ENCODE measurements at regions not wholly inside any gene's neighbourhood (a gene's known extent, or its start where the extent isn't known, plus 50 kb on each side); places are given as distances from the start of the nearest gene placed in this dataset.

DNA sequence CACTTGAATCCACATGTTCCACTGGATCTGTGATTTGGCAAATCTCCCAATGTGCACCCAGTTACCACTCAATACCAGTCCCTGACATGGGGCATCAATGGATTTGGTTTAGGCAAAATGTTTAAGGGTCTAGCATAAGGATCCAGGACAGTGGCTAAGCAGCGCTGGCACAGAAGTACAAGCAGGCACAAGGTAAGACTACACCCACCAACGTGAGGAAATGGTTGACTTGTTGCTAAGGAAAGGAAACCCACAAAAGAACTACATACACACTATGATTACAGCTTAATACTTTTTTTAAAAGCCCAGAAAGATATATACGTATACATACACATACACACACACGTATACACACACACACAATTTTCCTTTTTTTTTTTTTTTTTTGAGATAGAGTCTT, 79.0 kb downstream of the DNAAF9 start:
- ChIA-PET CTCF (ENCODE audit: unreplicated experiment) (no interaction called here), POLR2A (interaction anchor here (0.6 kb wide), 2 partner anchors 57 to 238 kb away, joined by 3 read pairs; no protein-coding TSS in a partner anchor)
- H3K4me2 ChIP-seq (ENCODE audit: low read length), result no peak overlapping the region
- no peak for DNase-seq (ENCODE audit: low spot score)
- no peaks in the 10 kb centered on the region for H3K9me3 ChIP-seq (ENCODE audit: low read length)
- TF ChIP-seq CTCF (conservative IDR thresholded peaks at IDR 0.05; ENCODE audit: low read length) (no peak), EZH2phosphoT487 (IDR thresholded peaks at IDR 0.05; ENCODE audit: borderline replicate concordance, low read depth, low read length) (no peak)
- H3K9me2 ChIP-seq (ENCODE audit: insufficient read depth, low read length), result no peaks in the 10 kb centered on the region
- no peaks in the 10 kb centered on the region for H3K79me2 ChIP-seq (ENCODE audit: insufficient read depth, low read depth, low read length)
- H4K20me1 ChIP-seq (ENCODE audit: insufficient read depth, low read length), result no peaks in the 10 kb centered on the region
- no peaks in the 10 kb centered on the region for H3K36me3 ChIP-seq (ENCODE audit: insufficient read depth, low read length)
- BruUV-seq (replicated peaks), result no TSS peak
- intact Hi-C loops (cut with micrococcal nuclease; ENCODE audit: unreplicated experiment), result no loop called here
- H3K4me3 ChIP-seq (ENCODE audit: low read depth, low read length, poor library complexity, severe bottlenecking), result no peak overlapping the region
- H2AFZ ChIP-seq (ENCODE audit: low read length), result no peak overlapping the region
- no peaks in the 10 kb centered on the region for H3K4me1 ChIP-seq (ENCODE audit: insufficient read depth, low read length, poor library complexity, severe bottlenecking)
- no peak overlapping the region for H3K27ac ChIP-seq (ENCODE audit: low read depth, low read length, poor library complexity, severe bottlenecking)

DNA sequence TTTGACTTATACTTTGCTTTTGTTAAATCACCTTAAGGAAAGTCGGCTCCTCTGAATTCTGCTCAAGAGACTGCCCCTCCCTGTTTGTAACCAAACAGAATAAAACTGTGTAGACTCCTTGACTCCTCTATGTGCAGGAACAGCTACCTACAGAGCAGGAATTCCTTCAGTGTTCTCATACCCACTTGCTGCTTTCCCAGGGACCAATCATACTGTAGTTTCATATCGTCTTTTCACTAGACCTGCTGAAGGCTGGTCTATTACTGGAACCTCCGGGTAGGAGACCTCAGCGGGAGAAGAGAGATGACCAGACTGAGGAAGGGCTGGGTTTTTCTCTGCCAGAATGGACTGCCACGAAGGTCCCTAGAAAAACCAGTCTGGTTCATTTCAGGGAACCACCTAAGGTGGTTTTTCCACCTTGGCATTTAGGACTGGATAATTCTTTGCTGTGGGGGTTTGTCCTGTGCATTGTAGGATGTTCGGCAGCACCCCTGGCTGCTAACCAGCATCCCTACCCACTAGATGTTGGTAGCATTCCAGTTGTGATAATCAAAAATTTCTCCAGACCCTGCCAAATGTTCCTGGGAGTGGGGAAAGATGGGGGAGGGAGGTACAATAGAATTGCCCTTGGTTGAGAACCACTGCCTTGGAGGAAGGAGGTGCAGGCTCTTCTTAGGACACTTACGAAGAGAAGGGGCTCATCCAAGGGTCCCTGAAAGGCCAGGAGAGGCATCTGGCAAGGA, 80.5 kb downstream of the DNAAF9 start:
- H3K36me3 ChIP-seq (ENCODE audit: insufficient read depth, low read length), result no peaks in the 10 kb centered on the region
- no peaks in the 10 kb centered on the region for H3K9me3 ChIP-seq (ENCODE audit: low read length)
- no peak overlapping the region for H3K4me2 ChIP-seq (ENCODE audit: low read length)
- BruUV-seq (replicated peaks), result no TSS peak
- H3K27ac ChIP-seq (ENCODE audit: low read depth, low read length, poor library complexity, severe bottlenecking), result no peak overlapping the region
- H4K20me1 ChIP-seq (ENCODE audit: insufficient read depth, low read length), result no peaks in the 10 kb centered on the region
- no peaks in the 10 kb centered on the region for H3K9me2 ChIP-seq (ENCODE audit: insufficient read depth, low read length)
- no peak overlapping the region for H3K4me3 ChIP-seq (ENCODE audit: low read depth, low read length, poor library complexity, severe bottlenecking)
- no peaks in the 10 kb centered on the region for H3K79me2 ChIP-seq (ENCODE audit: insufficient read depth, low read depth, low read length)
- TF ChIP-seq CTCF (conservative IDR thresholded peaks at IDR 0.05; ENCODE audit: low read length), result no peak
- TF ChIP-seq EZH2phosphoT487 (IDR thresholded peaks at IDR 0.05; ENCODE audit: borderline replicate concordance, low read depth, low read length), result no peak
- ChIA-PET POLR2A (interaction anchor here (0.7 kb wide), 1 partner anchor 597 kb away, joined by 4 read pairs; no protein-coding TSS in a partner anchor), CTCF (ENCODE audit: unreplicated experiment) (no interaction called here)
- intact Hi-C loops (cut with micrococcal nuclease; ENCODE audit: unreplicated experiment), result no loop called here
- no peak for DNase-seq (ENCODE audit: low spot score)
- H3K4me1 ChIP-seq (ENCODE audit: insufficient read depth, low read length, poor library complexity, severe bottlenecking), result no peaks in the 10 kb centered on the region
- no peak overlapping the region for H2AFZ ChIP-seq (ENCODE audit: low read length)

GRCh38 chr20:3325864-3326263, 81.6 kb downstream of the DNAAF9 start:
- no peaks in the 10 kb centered on the region for H4K20me1 ChIP-seq (ENCODE audit: insufficient read depth, low read length)
- H3K4me3 ChIP-seq (ENCODE audit: low read depth, low read length, poor library complexity, severe bottlenecking), result no peak overlapping the region
- no peaks in the 10 kb centered on the region for H3K79me2 ChIP-seq (ENCODE audit: insufficient read depth, low read depth, low read length)
- no peaks in the 10 kb centered on the region for H3K4me1 ChIP-seq (ENCODE audit: insufficient read depth, low read length, poor library complexity, severe bottlenecking)
- H3K27ac ChIP-seq (ENCODE audit: low read depth, low read length, poor library complexity, severe bottlenecking), result no peak overlapping the region
- H3K9me3 ChIP-seq (ENCODE audit: low read length), result no peaks in the 10 kb centered on the region
- no peaks in the 10 kb centered on the region for H3K36me3 ChIP-seq (ENCODE audit: insufficient read depth, low read length)
- POLR2A ChIA-PET, result interaction anchor here (0.6 kb wide), 1 partner anchor 430 kb away, joined by 3 read pairs; no protein-coding TSS in a partner anchor
- H3K4me2 ChIP-seq (ENCODE audit: low read length), result no peak overlapping the region
- no peak for DNase-seq (ENCODE audit: low spot score)
- no TSS peak for BruUV-seq (replicated peaks)
- CTCF ChIA-PET (ENCODE audit: unreplicated experiment), result interaction anchor here (0.6 kb wide), 1 partner anchor 496 kb away, joined by 3 read pairs; no protein-coding TSS in a partner anchor
- H3K9me2 ChIP-seq (ENCODE audit: insufficient read depth, low read length), result no peaks in the 10 kb centered on the region
- TF ChIP-seq CTCF (conservative IDR thresholded peaks at IDR 0.05; ENCODE audit: low read length) (no peak), EZH2phosphoT487 (IDR thresholded peaks at IDR 0.05; ENCODE audit: borderline replicate concordance, low read depth, low read length) (no peak)
- intact Hi-C loops (cut with micrococcal nuclease; ENCODE audit: unreplicated experiment), result no loop called here
- no peak overlapping the region for H2AFZ ChIP-seq (ENCODE audit: low read length)

All from OCI-LY7 (cell line).